PC-3 (cell line): ENCODE measurements at regions not wholly inside any gene's neighbourhood (a gene's known extent, or its start where the extent isn't known, plus 50 kb on each side); places are given as distances from the start of the nearest gene placed in this dataset.

Experiments
- ATAC-seq: fragments of 200-7000 bp; cut with Tn5 transposase; 2 replicates; pipeline ENCODE4 v1.9.1; 2020; ENCODE audit warnings: mild to moderate bottlenecking, moderate library complexity
- BruUV-seq: library from RNA; stranded (reverse); fragments of 400-500 nt; replicated peaks from 2 replicates; lab custom pipeline; 2021; lab: Mats Ljungman, UMichigan
- CTCF ChIA-PET: fragments of 300-600 bp; sonication (Branson Sonifier 250); formaldehyde crosslinking; loops from one replicate; lab custom pipeline; 2022; ENCODE audit warnings: antibody characterized with exemption; lab: Charles Lee
- POLR2A ChIA-PET: fragments of 300-600 bp; sonication (Branson Sonifier 250); formaldehyde crosslinking; loops from one replicate; lab custom pipeline; 2022; ENCODE audit warnings: antibody characterized with exemption; ENCODE audit not compliant: unreplicated experiment; lab: Charles Lee
- DNase-seq: peaks from one replicate; pipeline ENCODE4 v3.0.0-alpha.2; 2015
- H2AFZ ChIP-seq: fragments of 300-600 bp; sonication (generic); 2 replicates; pipeline ENCODE4 v1.6.0; 2016; ENCODE audit warnings: antibody characterized with exemption, low read length
- H3F3A ChIP-seq: fragments of 300-600 bp; sonication (generic); one replicate; pipeline ENCODE4 v1.6.0; 2017; ENCODE audit warnings: antibody characterized with exemption, low read length, control low read depth, mild to moderate bottlenecking; ENCODE audit not compliant: unreplicated experiment
- H3K27ac ChIP-seq: fragments of 300-600 bp; sonication (generic); 2 replicates; pipeline ENCODE4 v1.5.1; 2016; ENCODE audit warnings: mild to moderate bottlenecking, low read length
- H3K27me3 ChIP-seq: fragments of 300-600 bp; sonication (generic); 2 replicates; pipeline ENCODE4 v1.6.1; 2016; ENCODE audit warnings: low read length, mixed read lengths
- H3K36me3 ChIP-seq: fragments of 300-600 bp; sonication (generic); 2 replicates; pipeline ENCODE4 v1.6.1; 2016; ENCODE audit warnings: low read depth, mixed run types, low read length, mixed read lengths
- H3K4me1 ChIP-seq: fragments of 300-600 bp; sonication (generic); 2 replicates; pipeline ENCODE4 v1.5.1; 2016; ENCODE audit warnings: low read length; ENCODE audit not compliant: insufficient read depth
- H3K4me2 ChIP-seq: fragments of 300-600 bp; sonication (generic); 2 replicates; pipeline ENCODE4 v1.6.0; 2016; ENCODE audit warnings: low read length
- H3K4me3 ChIP-seq: fragments of 300-600 bp; sonication (generic); 2 replicates; pipeline ENCODE4 v1.5.1; 2016; ENCODE audit warnings: mild to moderate bottlenecking, low read length, mixed read lengths
- H3K79me2 ChIP-seq: fragments of 300-600 bp; sonication (generic); 2 replicates; pipeline ENCODE4 v1.6.1; 2017; ENCODE audit warnings: low read length, mixed read lengths
- H3K9ac ChIP-seq: fragments of 300-600 bp; sonication (generic); 2 replicates; pipeline ENCODE4 v1.6.0; 2016; ENCODE audit warnings: mild to moderate bottlenecking, low read length
- H3K9me2 ChIP-seq: fragments of 300-600 bp; sonication (generic); replicated peaks from 2 replicates; pipeline ENCODE4 v1.6.1; 2016; ENCODE audit warnings: mixed run types, low read length, mixed read lengths
- H3K9me3 ChIP-seq: fragments of 300-600 bp; sonication (generic); 2 replicates; pipeline ENCODE4 v1.6.1; 2016; ENCODE audit warnings: low read length, mixed read lengths
- H4K20me1 ChIP-seq: fragments of 300-600 bp; sonication (generic); 2 replicates; pipeline ENCODE4 v1.6.1; 2016; ENCODE audit warnings: low read length, mixed read lengths
- EZH2 ChIP-seq: fragments of 300-600 bp; sonication (generic); IDR thresholded peaks from one replicate; pipeline ENCODE4 v1.6.1; 2017; ENCODE audit warnings: antibody characterized with exemption, mild to moderate bottlenecking, low read length; ENCODE audit not compliant: unreplicated experiment
- EZH2phosphoT487 ChIP-seq: fragments of 300-600 bp; sonication (generic); IDR thresholded peaks from 2 replicates; pipeline ENCODE4 v1.6.1; 2018; ENCODE audit warnings: mild to moderate bottlenecking, antibody characterized with exemption, low read length, borderline replicate concordance
- intact Hi-C: fragments of 100-400 bp; cut with micrococcal nuclease; formaldehyde crosslinking; loops from 2 replicates; pipeline ENCODE4 v1.9.0; 2023
- TF ChIP-seq, protein P1 (sequence below): fragments of 300-600 bp; sonication (generic); conservative IDR thresholded peaks from 2 replicates; pipeline ENCODE4 v1.5.1; 2017; ENCODE audit warnings: antibody characterized with exemption, low read depth, mild to moderate bottlenecking, low read length

DNA sequence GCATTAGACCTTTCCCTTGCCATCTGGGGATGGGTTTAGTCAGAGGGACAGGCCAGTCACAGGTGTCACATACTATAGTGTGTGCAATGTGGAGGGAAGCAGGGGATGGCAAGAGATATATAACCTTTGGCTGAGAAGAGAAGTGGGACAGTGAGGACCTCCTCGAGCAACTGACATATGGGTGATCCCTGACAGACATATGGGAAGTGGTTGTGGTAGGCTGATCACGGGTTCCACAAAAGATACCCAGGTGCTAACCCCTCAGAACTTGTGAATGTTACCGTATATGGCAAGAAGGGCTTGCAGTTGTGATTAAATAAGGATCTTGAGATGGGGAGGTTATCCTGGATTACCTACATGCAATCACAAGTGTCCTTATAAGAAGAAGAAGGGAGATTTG lies 188.1 kb upstream of the MPHOSPH6 start:
- Histone ChIP-seq H3K36me3 (no peaks in the 10 kb centered on the region), H3K4me2 (no peak overlapping the region), H4K20me1 (no peaks in the 10 kb centered on the region), H2AFZ (no peak overlapping the region), H3F3A (no peaks in the 10 kb centered on the region), H3K9me2 (no peaks in the 10 kb centered on the region), H3K27me3 (peaks cover 5% of the 10 kb centered on the region; the same call in 1 of the 2 replicates), H3K9me3 (no peaks in the 10 kb centered on the region), H3K27ac (no peak overlapping the region), H3K79me2 (no peaks in the 10 kb centered on the region), H3K9ac (no peak overlapping the region), H3K4me3 (no peak overlapping the region), H3K4me1 (no peaks in the 10 kb centered on the region)
- ATAC-seq (no peak), DNase-seq (no peak)
- TF ChIP-seq EZH2 (no peak), EZH2phosphoT487 (no peak)
- TF ChIP-seq, protein P1, sequence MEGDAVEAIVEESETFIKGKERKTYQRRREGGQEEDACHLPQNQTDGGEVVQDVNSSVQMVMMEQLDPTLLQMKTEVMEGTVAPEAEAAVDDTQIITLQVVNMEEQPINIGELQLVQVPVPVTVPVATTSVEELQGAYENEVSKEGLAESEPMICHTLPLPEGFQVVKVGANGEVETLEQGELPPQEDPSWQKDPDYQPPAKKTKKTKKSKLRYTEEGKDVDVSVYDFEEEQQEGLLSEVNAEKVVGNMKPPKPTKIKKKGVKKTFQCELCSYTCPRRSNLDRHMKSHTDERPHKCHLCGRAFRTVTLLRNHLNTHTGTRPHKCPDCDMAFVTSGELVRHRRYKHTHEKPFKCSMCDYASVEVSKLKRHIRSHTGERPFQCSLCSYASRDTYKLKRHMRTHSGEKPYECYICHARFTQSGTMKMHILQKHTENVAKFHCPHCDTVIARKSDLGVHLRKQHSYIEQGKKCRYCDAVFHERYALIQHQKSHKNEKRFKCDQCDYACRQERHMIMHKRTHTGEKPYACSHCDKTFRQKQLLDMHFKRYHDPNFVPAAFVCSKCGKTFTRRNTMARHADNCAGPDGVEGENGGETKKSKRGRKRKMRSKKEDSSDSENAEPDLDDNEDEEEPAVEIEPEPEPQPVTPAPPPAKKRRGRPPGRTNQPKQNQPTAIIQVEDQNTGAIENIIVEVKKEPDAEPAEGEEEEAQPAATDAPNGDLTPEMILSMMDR: no peak
- ChIA-PET POLR2A (no interaction called here), CTCF (no interaction called here)
- intact Hi-C loops: no loop called here
- no TSS peak for BruUV-seq

DNA sequence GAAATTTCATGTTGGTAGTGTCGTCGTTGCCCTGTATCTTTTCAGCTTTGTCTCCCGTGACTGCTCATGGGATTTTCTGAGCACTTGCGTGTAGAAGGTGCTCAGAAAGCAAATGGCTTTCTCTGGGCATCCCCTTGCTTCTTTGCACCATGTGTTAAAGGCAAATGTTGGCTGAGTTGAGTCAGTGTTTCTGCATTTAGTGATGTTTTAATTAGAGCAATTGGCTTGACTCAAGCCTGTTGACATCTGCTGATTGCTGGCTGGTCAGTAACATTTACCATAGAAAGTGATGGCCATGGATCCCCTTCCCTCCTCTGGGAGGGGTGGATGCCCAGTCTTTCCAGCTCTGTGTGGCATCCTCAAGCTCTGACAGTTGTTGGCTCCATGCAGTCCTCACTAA lies 187.2 kb upstream of the MPHOSPH6 start:
- TF ChIP-seq EZH2phosphoT487: no peak
- Histone ChIP-seq H3K4me1 (no peaks in the 10 kb centered on the region), H3K4me2 (no peak overlapping the region), H3K27ac (no peak overlapping the region), H3K36me3 (no peaks in the 10 kb centered on the region), H3K9me2 (no peaks in the 10 kb centered on the region), H3K9me3 (no peaks in the 10 kb centered on the region), H3K79me2 (no peaks in the 10 kb centered on the region), H2AFZ (no peak overlapping the region), H3K4me3 (no peak overlapping the region), H4K20me1 (no peaks in the 10 kb centered on the region), H3K9ac (no peak overlapping the region), H3K27me3 (peaks cover 5% of the 10 kb centered on the region; the same call in 1 of the 2 replicates), H3F3A (no peaks in the 10 kb centered on the region)
- intact Hi-C loops: no loop called here
- ChIA-PET CTCF (no interaction called here), POLR2A (no interaction called here)
- DNase-seq (no peak), ATAC-seq (no peak)
- BruUV-seq: no TSS peak

DNA sequence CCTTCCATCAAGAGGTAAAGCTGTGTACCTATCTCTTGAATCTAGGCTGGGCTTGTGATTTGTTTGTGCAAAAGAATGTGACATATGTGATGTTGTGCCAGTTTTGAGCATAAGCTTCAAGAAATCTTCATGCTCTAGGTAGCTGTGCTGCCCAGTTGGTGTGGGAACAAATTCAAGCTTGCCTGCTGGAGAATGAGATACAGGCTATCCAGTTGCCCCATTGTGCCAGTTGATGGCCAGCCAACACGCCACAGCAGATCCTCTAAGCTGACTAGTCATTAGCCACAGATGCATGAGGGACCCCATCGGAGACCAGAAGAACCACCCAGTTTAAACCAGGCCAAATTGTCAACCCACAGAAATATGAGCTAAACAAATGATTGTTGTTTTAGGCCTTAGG lies 180.5 kb upstream of the MPHOSPH6 start:
- Histone ChIP-seq H3K9ac (no peak overlapping the region), H3K79me2 (no peaks in the 10 kb centered on the region), H3K27ac (no peak overlapping the region), H3K4me1 (no peaks in the 10 kb centered on the region), H4K20me1 (no peaks in the 10 kb centered on the region), H3K9me2 (no peaks in the 10 kb centered on the region), H3K36me3 (no peaks in the 10 kb centered on the region), H3K4me3 (no peak overlapping the region), H3K27me3 (no peaks in the 10 kb centered on the region), H2AFZ (no peak overlapping the region), H3K4me2 (no peak overlapping the region), H3F3A (no peaks in the 10 kb centered on the region), H3K9me3 (no peaks in the 10 kb centered on the region)
- no peak for DNase-seq
- ChIA-PET CTCF (no interaction called here), POLR2A (no interaction called here)
- no peak for ATAC-seq
- intact Hi-C loops: no loop called here
- no peak for TF ChIP-seq EZH2phosphoT487
- TF ChIP-seq, protein P1: no peak
- no peak for TF ChIP-seq EZH2
- BruUV-seq: no TSS peak
